Caco-2 (cell line): ENCODE measurements at regions not wholly inside any gene's neighbourhood (a gene's known extent, or its start where the extent isn't known, plus 50 kb on each side); places are given as distances from the start of the nearest gene placed in this dataset.

Source experiments
- BruUV-seq: library from RNA; stranded (reverse); fragments of 400-500 nt; replicated peaks from 2 replicates; lab custom pipeline; 2021; lab: Mats Ljungman, UMichigan
- CTCF ChIA-PET: fragments of 300-600 bp; sonication (Branson Sonifier 250); formaldehyde crosslinking; loops from one replicate; lab custom pipeline; 2022; ENCODE audit warnings: antibody characterized with exemption; lab: Charles Lee
- POLR2A ChIA-PET: fragments of 300-600 bp; sonication (Branson Sonifier 250); formaldehyde crosslinking; loops from one replicate; lab custom pipeline; 2022; ENCODE audit warnings: antibody characterized with exemption; lab: Charles Lee
- DNase-seq, 2 experiments: peaks; one replicate each; pipeline versions ENCODE4 v3.0.0 to v3.0.0-alpha.2; 2020 to 2022
- H3K27me3 ChIP-seq: replicated peaks from 2 replicates; pipeline ENCODE4 v1.6.0; 2011; ENCODE audit warnings: low read length; ENCODE audit not compliant: control insufficient read depth, insufficient read depth
- H3K36me3 ChIP-seq: 2 replicates; pipeline ENCODE4 v1.5.1; 2011; ENCODE audit warnings: low read length; ENCODE audit not compliant: control insufficient read depth, insufficient read depth
- H3K4me1 ChIP-seq: fragments of 250-450 bp; sonication (Bioruptor Pico); 2 replicates; pipeline ENCODE4 v1.5.1; 2020; ENCODE audit warnings: mild to moderate bottlenecking
- H3K4me3 ChIP-seq: 2 replicates; pipeline ENCODE4 v1.5.1; 2011; ENCODE audit warnings: low read depth, mild to moderate bottlenecking, control low read depth, low read length
- H3K9me3 ChIP-seq: fragments of 250-450 bp; sonication (Bioruptor Pico); 2 replicates; pipeline ENCODE4 v1.5.1; 2020; ENCODE audit warnings: mild to moderate bottlenecking, moderate library complexity
- H3K27ac Mint-ChIP-seq: one replicate; pipeline ENCODE4 v1.8.0; 2022; ENCODE audit warnings: mixed read lengths; ENCODE audit not compliant: unreplicated experiment
- H3K27me3 Mint-ChIP-seq: one replicate; pipeline ENCODE4 v1.8.0; 2022; ENCODE audit warnings: mixed read lengths; ENCODE audit not compliant: insufficient read depth, unreplicated experiment
- H3K36me3 Mint-ChIP-seq: one replicate; pipeline ENCODE4 v1.8.0; 2022; ENCODE audit warnings: mild to moderate bottlenecking, mixed read lengths; ENCODE audit not compliant: insufficient read depth, unreplicated experiment
- H3K4me1 Mint-ChIP-seq: one replicate; pipeline ENCODE4 v1.8.0; 2022; ENCODE audit warnings: low read depth, mixed read lengths; ENCODE audit not compliant: unreplicated experiment
- H3K4me3 Mint-ChIP-seq: one replicate; pipeline ENCODE4 v1.8.0; 2022; ENCODE audit warnings: mild to moderate bottlenecking, moderate library complexity, mixed read lengths; ENCODE audit not compliant: unreplicated experiment
- H3K9me3 Mint-ChIP-seq: one replicate; pipeline ENCODE4 v1.8.0; 2022; ENCODE audit warnings: mixed read lengths; ENCODE audit not compliant: unreplicated experiment
- CTCF ChIP-seq, 2 experiments: fragments of 200-600 bp in 1 of 2; IDR thresholded peaks; 1 replicate in 1 of 2; 2 replicates in 1 of 2; pipeline versions ENCODE4 v1.5.1 to v1.8.0; 2011 to 2022; ENCODE audit warnings: antibody characterized with exemption in 1 of 2, control low read depth in 1 of 2, inconsistent platforms in 1 of 2, low read depth in 1 of 2, low read length in 1 of 2, mild to moderate bottlenecking in 1 of 2, moderate library complexity in 1 of 2; ENCODE audit not compliant: insufficient read depth in 1 of 2, severe bottlenecking in 1 of 2, unreplicated experiment in 1 of 2
- intact Hi-C: fragments of 100-400 bp; cut with micrococcal nuclease; formaldehyde crosslinking; loops from one replicate; pipeline ENCODE4 v1.10.0; 2022; ENCODE audit not compliant: unreplicated experiment

GRCh38 chr10:78545756-78546155 is 512.1 kb downstream of the RPS24 start:
- ChIA-PET POLR2A (no interaction called here), CTCF (interaction anchor here (0.6 kb wide), 1 partner anchor 103 kb away, joined by 4 read pairs; no protein-coding TSS in a partner anchor)
- Mint-ChIP-seq H3K4me1 (peaks cover 8% of the 10 kb centered on the region), H3K36me3 (peaks cover 6% of the 10 kb centered on the region), H3K9me3 (no peaks in the 10 kb centered on the region), H3K27ac (no peak overlapping the region), H3K4me3 (no peak overlapping the region), H3K27me3 (no peaks in the 10 kb centered on the region)
- DNase-seq: no peak
- TF ChIP-seq CTCF (IDR thresholded peaks at IDR 0.05; ENCODE audit: insufficient read depth in 1 of 2, low read depth in 1 of 2, low read length in 1 of 2, severe bottlenecking in 1 of 2, unreplicated experiment in 1 of 2): no peak
- Histone ChIP-seq H3K4me3 (no peak overlapping the region), H3K4me1 (peaks cover 6% of the 10 kb centered on the region; the same call in 1 of the 2 replicates), H3K36me3 (no peaks in the 10 kb centered on the region), H3K9me3 (0 out of 2 replicates have a peak, but pooled peaks cover 2% of the 10 kb centered on the region), H3K27me3 (no peaks in the 10 kb centered on the region)
- BruUV-seq: no TSS peak
- intact Hi-C loops: no loop called here

GRCh38 chr10:78547397-78547796 is 513.7 kb downstream of the RPS24 start:
- Mint-ChIP-seq H3K27ac (no peak overlapping the region), H3K36me3 (peaks cover under 1% of the 10 kb centered on the region), H3K4me1 (peaks cover 10% of the 10 kb centered on the region), H3K4me3 (no peak overlapping the region), H3K9me3 (no peaks in the 10 kb centered on the region), H3K27me3 (no peaks in the 10 kb centered on the region)
- intact Hi-C loops: no loop called here
- no peak for DNase-seq
- Histone ChIP-seq H3K4me1 (peaks cover 20% of the 10 kb centered on the region), H3K36me3 (no peaks in the 10 kb centered on the region), H3K4me3 (no peak overlapping the region), H3K9me3 (no peaks in the 10 kb centered on the region), H3K27me3 (no peaks in the 10 kb centered on the region)
- no peak for TF ChIP-seq CTCF (IDR thresholded peaks at IDR 0.05; ENCODE audit: insufficient read depth in 1 of 2, low read depth in 1 of 2, low read length in 1 of 2, severe bottlenecking in 1 of 2, unreplicated experiment in 1 of 2)
- ChIA-PET POLR2A (no interaction called here), CTCF (no interaction called here)
- no TSS peak for BruUV-seq

- no TSS peak for BruUV-seq
- intact Hi-C loops: no loop called here
These were observed 514.2 kb downstream of the RPS24 start for GRCh38 chr10:78547905-78548304.

More at GRCh38 chr10:78547905-78548304, 514.2 kb downstream of the RPS24 start:
- ChIA-PET POLR2A (no interaction called here), CTCF (no interaction called here)
- TF ChIP-seq CTCF (IDR thresholded peaks at IDR 0.05; ENCODE audit: insufficient read depth in 1 of 2, low read depth in 1 of 2, low read length in 1 of 2, severe bottlenecking in 1 of 2, unreplicated experiment in 1 of 2): no peak
- H3K9me3 Mint-ChIP-seq: no peaks in the 10 kb centered on the region
- DNase-seq: no peak
- H3K36me3 Mint-ChIP-seq: no peaks in the 10 kb centered on the region
- peaks cover 20% of the 10 kb centered on the region for H3K4me1 ChIP-seq
- H3K4me3 ChIP-seq: no peak overlapping the region
- H3K9me3 ChIP-seq: no peaks in the 10 kb centered on the region
- H3K27me3 ChIP-seq: no peaks in the 10 kb centered on the region
- no peak overlapping the region for H3K27ac Mint-ChIP-seq
- no peaks in the 10 kb centered on the region for H3K27me3 Mint-ChIP-seq
- H3K4me1 Mint-ChIP-seq: peaks cover 14% of the 10 kb centered on the region
- no peaks in the 10 kb centered on the region for H3K36me3 ChIP-seq
- no peak overlapping the region for H3K4me3 Mint-ChIP-seq
